ENCODE measurements at regions not wholly inside any gene's neighbourhood (a gene's known extent, or its start where the extent isn't known, plus 50 kb on each side); places are given as distances from the start of the nearest gene placed in this dataset.

GRCh38 chr11:91756829-91757480, 467.7 kb upstream of the FAT3 start:
- Histone ChIP-seq H2BK20ac (ENCODE audit: low read depth, low read length) (no peak overlapping the region), H3K18ac (ENCODE audit: low read depth, low read length) (no peak overlapping the region), H3K27me3 (ENCODE audit: control insufficient read depth, insufficient read depth, low read length) (no peaks in the 10 kb centered on the region), H2BK120ac (ENCODE audit: low read depth, low read length) (no peak overlapping the region), H3K79me1 (ENCODE audit: low read depth in 1 of 2, low read length in 2 of 2) (no peaks in the 10 kb centered on the region), H4K20me1 (ENCODE audit: insufficient read depth, low read length) (no peaks in the 10 kb centered on the region), H3K4me2 (ENCODE audit: low read depth, low read length) (no peak overlapping the region), H3K27ac (ENCODE audit: insufficient read depth, low read length) (no peak overlapping the region), H3K9me1 (ENCODE audit: insufficient read depth, low read length) (no peaks in the 10 kb centered on the region), H2BK5ac (ENCODE audit: low read depth, low read length, poor library complexity, severe bottlenecking) (no peak overlapping the region), H3K4ac (ENCODE audit: low read depth, low read length) (no peak overlapping the region), H2AK5ac (ENCODE audit: low read depth, low read length) (no peak overlapping the region), H2AFZ (replicated peaks; ENCODE audit: low read length, poor library complexity) (no peak overlapping the region), H3K14ac (replicated peaks; ENCODE audit: low read depth, low read length) (no peak overlapping the region), H3K36me3 (ENCODE audit: control insufficient read depth, insufficient read depth, low read length) (no peaks in the 10 kb centered on the region), H3K9ac (ENCODE audit: low read depth, low read length) (no peak overlapping the region), H3K4me1 (ENCODE audit: control insufficient read depth, insufficient read depth, low read length) (no peaks in the 10 kb centered on the region), H2AK9ac (replicated peaks; ENCODE audit: low read depth, low read length, poor library complexity) (no peak overlapping the region), H3K23ac (ENCODE audit: low read depth, low read length) (no peak overlapping the region), H3K9me3 (ENCODE audit: control insufficient read depth, insufficient read depth, low read length) (0 out of 2 replicates have a peak, but pooled peaks cover 2% of the 10 kb centered on the region), H4K5ac (ENCODE audit: low read depth, low read length) (no peak overlapping the region), H3K56ac (ENCODE audit: extremely low read depth, insufficient read depth, low read length) (no peak overlapping the region), H2BK15ac (ENCODE audit: low read depth, low read length) (no peak overlapping the region), H3K4me3 (ENCODE audit: insufficient read depth, low read depth, low read length) (no peak overlapping the region), H4K91ac (ENCODE audit: insufficient read depth, low read depth, low read length) (no peak overlapping the region), H4K8ac (ENCODE audit: low read depth in 2 of 2, low read length in 2 of 2) (no peak overlapping the region)
- ATAC-seq (ENCODE audit: low read depth) = no peak
- dilution Hi-C loops (cut with HindIII; ENCODE audit: low sequenced_read_pairs, unreplicated experiment) = no loop called here
- no CpG with 5 or more reads among the region's 1 CpG for WGBS, 2 experiments (ENCODE audit: extremely low coverage in 2 of 2, insufficient read length in 1 of 2)
- in situ Hi-C loops (cut with MboI; ENCODE audit: low sequenced_read_pairs) = no loop called here
- ChIA-PET CTCF (no interaction called here), POLR2A (ENCODE audit: unreplicated experiment) (no interaction called here)
- intact Hi-C loops (cut with micrococcal nuclease) = no loop called here
- no peak for DNase-seq
- TF ChIP-seq MAFK (IDR thresholded peaks at IDR 0.05; ENCODE audit: low read depth, low read length) (no peak), FOS (IDR thresholded peaks at IDR 0.05; ENCODE audit: low read depth, low read length) (no peak), MXI1 (IDR thresholded peaks at IDR 0.05; ENCODE audit: borderline replicate concordance, low read depth, low read length) (no peak), MAZ (IDR thresholded peaks at IDR 0.05; ENCODE audit: borderline replicate concordance, low read depth, low read length) (no peak), BHLHE40 (IDR thresholded peaks at IDR 0.05; ENCODE audit: low read depth, low read length) (no peak)
- TF ChIP-seq, protein P1, sequence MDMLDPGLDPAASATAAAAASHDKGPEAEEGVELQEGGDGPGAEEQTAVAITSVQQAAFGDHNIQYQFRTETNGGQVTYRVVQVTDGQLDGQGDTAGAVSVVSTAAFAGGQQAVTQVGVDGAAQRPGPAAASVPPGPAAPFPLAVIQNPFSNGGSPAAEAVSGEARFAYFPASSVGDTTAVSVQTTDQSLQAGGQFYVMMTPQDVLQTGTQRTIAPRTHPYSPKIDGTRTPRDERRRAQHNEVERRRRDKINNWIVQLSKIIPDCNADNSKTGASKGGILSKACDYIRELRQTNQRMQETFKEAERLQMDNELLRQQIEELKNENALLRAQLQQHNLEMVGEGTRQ (IDR thresholded peaks at IDR 0.05; ENCODE audit: low read depth, low read length) = no peak
- BruUV-seq (replicated peaks) = no TSS peak

All from IMR-90 (cell line).